Stimulated activated CD8-positive, alpha-beta memory T cell treated with anti-CD3 and anti-CD28 coated beads, Interleukin-7, amount 100 ng/mL, for 48 hours (primary cell): ENCODE measurements at regions not wholly inside any gene's neighbourhood (a gene's known extent, or its start where the extent isn't known, plus 50 kb on each side); places are given as distances from the start of the nearest gene placed in this dataset.

Experiments
- DNase-seq, 2 donors: peaks; one replicate each; pipeline ENCODE4 v3.0.0-alpha.2; 2020; ENCODE audit warnings: low read depth in 1 of 2; ENCODE audit errors: extremely low read depth in 1 of 2

GRCh38 chr6:92545861-92546260 lies 873.5 kb downstream of the EPHA7 start:
- DNase-seq = no peak

GRCh38 chr6:92541448-92542060 lies 877.8 kb downstream of the EPHA7 start:
- no peak for DNase-seq

- DNase-seq = no peak
These were observed 880.4 kb downstream of the EPHA7 start for GRCh38 chr6:92538926-92539325.

- DNase-seq = no peak
These were observed 881.1 kb downstream of the EPHA7 start for GRCh38 chr6:92538275-92538674.

- no peak for DNase-seq
These were observed 885.2 kb downstream of the EPHA7 start for GRCh38 chr6:92534109-92534508.

- DNase-seq = no peak
These were observed 896.8 kb downstream of the EPHA7 start for GRCh38 chr6:92522589-92522988.

- DNase-seq = no peak
These were observed 897.8 kb downstream of the EPHA7 start for GRCh38 chr6:92521553-92521952.

- no peak for DNase-seq
These were observed 909.2 kb downstream of the EPHA7 start for GRCh38 chr6:92510137-92510536.

GRCh38 chr6:92507552-92507951 lies 911.8 kb downstream of the EPHA7 start:
- DNase-seq = no peak

GRCh38 chr6:92504509-92504908 lies 914.9 kb downstream of the EPHA7 start:
- no peak for DNase-seq

GRCh38 chr6:92497281-92497680 lies 922.1 kb downstream of the EPHA7 start:
- DNase-seq = no peak

GRCh38 chr6:92496527-92496926 lies 922.8 kb downstream of the EPHA7 start:
- no peak for DNase-seq

- no peak for DNase-seq
These were observed 924.1 kb downstream of the EPHA7 start for GRCh38 chr6:92495242-92495641.

- DNase-seq = no peak
These were observed 933.9 kb downstream of the EPHA7 start for GRCh38 chr6:92485487-92485886.

GRCh38 chr6:92479831-92480230 lies 939.5 kb downstream of the EPHA7 start:
- no peak for DNase-seq

GRCh38 chr6:92473056-92473455 lies 946.3 kb downstream of the EPHA7 start:
- no peak for DNase-seq

- DNase-seq = no peak
These were observed 950.1 kb downstream of the EPHA7 start for GRCh38 chr6:92469186-92469828.

GRCh38 chr6:92468066-92468465 lies 951.3 kb downstream of the EPHA7 start:
- DNase-seq = no peak

GRCh38 chr6:92460133-92460532 lies 959.2 kb downstream of the EPHA7 start:
- DNase-seq = no peak

- no peak for DNase-seq
These were observed 959.8 kb downstream of the EPHA7 start for GRCh38 chr6:92459606-92460005.

GRCh38 chr6:92446052-92446451 lies 973.3 kb downstream of the EPHA7 start:
- DNase-seq = no peak

GRCh38 chr6:92433911-92434310 lies 985.4 kb downstream of the EPHA7 start:
- no peak for DNase-seq

GRCh38 chr6:92431502-92431901 lies 987.9 kb downstream of the EPHA7 start:
- DNase-seq = no peak
